ENCODE measurements at regions not wholly inside any gene's neighbourhood (a gene's known extent, or its start where the extent isn't known, plus 50 kb on each side); places are given as distances from the start of the nearest gene placed in this dataset.

DNA sequence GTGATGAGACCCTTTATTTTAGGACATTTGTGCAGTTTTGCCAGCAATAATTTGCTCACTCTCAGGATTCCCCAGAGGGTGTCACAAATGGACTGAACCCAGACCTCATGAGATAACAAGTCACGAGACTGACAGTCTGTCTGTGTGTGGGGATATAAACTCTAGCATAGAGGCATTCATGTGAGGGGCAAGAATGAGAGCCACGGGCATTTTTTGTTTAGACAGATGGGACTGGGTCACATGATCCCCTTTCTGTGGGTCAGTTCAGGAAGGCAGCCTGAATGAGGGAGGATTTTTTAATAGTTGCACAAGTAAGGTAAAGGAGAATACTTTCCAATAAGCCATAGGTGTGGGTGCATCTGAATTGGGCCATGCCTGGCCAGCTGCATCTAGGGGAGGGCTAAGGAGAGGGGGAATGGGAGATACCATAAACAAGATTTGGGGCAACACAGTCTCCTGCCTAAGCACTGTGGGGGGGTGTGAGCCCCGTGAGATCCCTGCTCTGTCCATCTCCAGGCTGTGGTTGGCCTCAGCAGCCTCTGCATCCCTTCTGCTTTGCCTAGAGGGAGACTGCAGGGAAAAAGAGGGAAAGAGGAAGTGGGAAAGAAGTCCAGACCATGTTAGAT is 66.6 kb downstream of the NAV1 start:
- H3K27me3 ChIP-seq = no peaks in the 10 kb centered on the region
- no peaks in the 10 kb centered on the region for H3K9me3 ChIP-seq
- no peak for DNase-seq (ENCODE audit: low spot score in 2 of 2)
- no peaks in the 10 kb centered on the region for H3K36me3 ChIP-seq
- intact Hi-C loops (cut with DNase I; ENCODE audit: low total_unique reads) = no loop called here
- no peak overlapping the region for H3K4me3 ChIP-seq
- H3K4me1 ChIP-seq = no peaks in the 10 kb centered on the region
- TF ChIP-seq POLR2A (IDR thresholded peaks at IDR 0.05) (no peak), POLR2AphosphoS5 (IDR thresholded peaks at IDR 0.05) (no peak)
- TF ChIP-seq, protein P1, sequence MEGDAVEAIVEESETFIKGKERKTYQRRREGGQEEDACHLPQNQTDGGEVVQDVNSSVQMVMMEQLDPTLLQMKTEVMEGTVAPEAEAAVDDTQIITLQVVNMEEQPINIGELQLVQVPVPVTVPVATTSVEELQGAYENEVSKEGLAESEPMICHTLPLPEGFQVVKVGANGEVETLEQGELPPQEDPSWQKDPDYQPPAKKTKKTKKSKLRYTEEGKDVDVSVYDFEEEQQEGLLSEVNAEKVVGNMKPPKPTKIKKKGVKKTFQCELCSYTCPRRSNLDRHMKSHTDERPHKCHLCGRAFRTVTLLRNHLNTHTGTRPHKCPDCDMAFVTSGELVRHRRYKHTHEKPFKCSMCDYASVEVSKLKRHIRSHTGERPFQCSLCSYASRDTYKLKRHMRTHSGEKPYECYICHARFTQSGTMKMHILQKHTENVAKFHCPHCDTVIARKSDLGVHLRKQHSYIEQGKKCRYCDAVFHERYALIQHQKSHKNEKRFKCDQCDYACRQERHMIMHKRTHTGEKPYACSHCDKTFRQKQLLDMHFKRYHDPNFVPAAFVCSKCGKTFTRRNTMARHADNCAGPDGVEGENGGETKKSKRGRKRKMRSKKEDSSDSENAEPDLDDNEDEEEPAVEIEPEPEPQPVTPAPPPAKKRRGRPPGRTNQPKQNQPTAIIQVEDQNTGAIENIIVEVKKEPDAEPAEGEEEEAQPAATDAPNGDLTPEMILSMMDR (IDR thresholded peaks at IDR 0.05) = no peak
- no peak overlapping the region for H3K27ac ChIP-seq

DNA sequence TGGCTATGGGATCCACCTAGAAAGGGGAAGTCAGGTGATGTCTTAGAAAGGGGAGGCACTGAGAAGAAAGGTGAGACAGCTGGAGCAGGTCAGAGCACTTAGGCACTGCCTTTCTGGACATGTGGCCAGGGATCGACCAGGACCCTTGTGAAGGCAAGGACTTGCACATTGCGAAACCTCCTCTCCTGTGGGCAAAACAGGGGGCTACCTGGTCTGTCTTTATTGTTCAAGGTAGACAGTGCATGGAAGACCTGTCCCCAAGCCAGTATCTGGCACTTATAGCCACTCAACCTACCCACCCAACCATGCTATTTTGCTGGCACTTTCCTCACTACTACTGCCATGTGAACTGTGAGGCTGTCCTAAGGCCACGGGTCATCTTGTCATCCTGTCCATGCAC is 67.2 kb downstream of the NAV1 start:
- H3K27ac ChIP-seq = no peak overlapping the region
- no peaks in the 10 kb centered on the region for H3K36me3 ChIP-seq
- H3K27me3 ChIP-seq = no peaks in the 10 kb centered on the region
- TF ChIP-seq POLR2A (IDR thresholded peaks at IDR 0.05) (no peak), POLR2AphosphoS5 (IDR thresholded peaks at IDR 0.05) (no peak)
- TF ChIP-seq, protein P1 (IDR thresholded peaks at IDR 0.05) = no peak
- DNase-seq (ENCODE audit: low spot score in 2 of 2) = no peak
- H3K4me1 ChIP-seq = no peaks in the 10 kb centered on the region
- no peak overlapping the region for H3K4me3 ChIP-seq
- intact Hi-C loops (cut with DNase I; ENCODE audit: low total_unique reads) = no loop called here
- no peaks in the 10 kb centered on the region for H3K9me3 ChIP-seq

DNA sequence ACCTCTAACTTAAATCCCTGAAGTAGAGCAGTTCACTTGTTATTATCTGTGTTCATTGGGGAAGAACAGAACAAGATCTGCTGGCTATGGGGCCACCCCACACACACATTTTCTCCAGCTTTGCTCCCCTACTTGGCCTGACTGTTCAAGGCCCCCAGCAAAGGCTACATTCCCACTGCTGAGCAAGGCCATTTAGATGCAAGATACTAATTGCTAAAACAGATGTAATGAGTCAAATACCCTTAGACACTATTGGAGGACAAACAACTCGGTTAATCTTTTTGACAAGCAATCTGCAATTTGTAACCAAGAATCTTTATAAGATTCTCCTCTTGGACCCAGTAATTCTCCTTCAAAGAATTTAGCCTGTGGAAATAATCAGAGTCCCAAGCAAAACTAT is 67.7 kb downstream of the NAV1 start:
- no peaks in the 10 kb centered on the region for H3K4me1 ChIP-seq
- H3K27ac ChIP-seq = no peak overlapping the region
- H3K4me3 ChIP-seq = no peak overlapping the region
- H3K36me3 ChIP-seq = no peaks in the 10 kb centered on the region
- TF ChIP-seq, protein P1 (IDR thresholded peaks at IDR 0.05) = no peak
- no peak for TF ChIP-seq POLR2AphosphoS5 (IDR thresholded peaks at IDR 0.05)
- TF ChIP-seq POLR2A (IDR thresholded peaks at IDR 0.05) = no peak
- DNase-seq (ENCODE audit: low spot score in 2 of 2) = no peak
- no peaks in the 10 kb centered on the region for H3K9me3 ChIP-seq
- H3K27me3 ChIP-seq = no peaks in the 10 kb centered on the region
- intact Hi-C loops (cut with DNase I; ENCODE audit: low total_unique reads) = no loop called here

DNA sequence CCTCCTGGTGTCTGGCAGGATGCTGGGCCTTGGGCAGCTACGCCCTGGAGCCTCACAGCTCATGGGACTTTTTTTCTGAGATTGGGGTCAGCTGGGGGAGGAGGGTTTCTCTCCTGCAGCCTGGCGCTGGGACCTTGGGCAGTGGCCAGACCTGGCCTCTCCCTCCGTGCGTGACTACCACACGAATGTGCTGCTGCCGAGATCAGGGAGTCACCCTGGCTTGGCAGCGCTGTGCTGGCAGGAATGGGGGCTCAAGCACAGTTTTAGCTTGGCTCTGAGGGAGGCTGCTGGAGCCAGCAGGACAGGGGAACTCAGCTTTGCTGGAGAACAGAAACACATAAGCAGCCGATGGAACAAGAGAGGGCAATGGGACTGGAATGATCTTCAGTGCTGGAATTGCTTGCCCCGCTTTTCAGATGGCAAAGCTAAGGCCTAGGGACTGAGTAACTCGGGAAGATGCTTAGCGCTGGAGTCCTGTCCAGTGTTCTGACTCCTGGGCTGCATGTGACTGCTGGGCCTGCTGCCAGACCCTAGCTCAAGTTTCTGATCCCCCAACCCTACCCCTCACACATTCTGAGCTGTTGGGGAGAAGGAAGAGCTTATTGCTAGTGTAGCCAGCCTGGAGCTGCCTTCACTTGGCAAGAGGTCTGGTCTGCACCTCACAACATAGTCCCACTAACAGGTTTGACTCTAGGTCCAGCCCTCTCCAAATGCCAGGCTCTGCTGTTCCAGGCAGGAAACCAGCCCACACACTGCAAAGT is 69.9 kb downstream of the NAV1 start:
- Histone ChIP-seq H3K9me3 (no peaks in the 10 kb centered on the region), H3K27me3 (no peaks in the 10 kb centered on the region), H3K4me1 (no peaks in the 10 kb centered on the region), H3K36me3 (no peaks in the 10 kb centered on the region), H3K27ac (no peak overlapping the region), H3K4me3 (no peak overlapping the region)
- no peak for DNase-seq (ENCODE audit: low spot score in 2 of 2)
- TF ChIP-seq POLR2AphosphoS5 (IDR thresholded peaks at IDR 0.05) = no peak
- TF ChIP-seq POLR2A (IDR thresholded peaks at IDR 0.05) = no peak
- TF ChIP-seq, protein P1 (IDR thresholded peaks at IDR 0.05) = no peak
- intact Hi-C loops (cut with DNase I; ENCODE audit: low total_unique reads) = no loop called here

DNA sequence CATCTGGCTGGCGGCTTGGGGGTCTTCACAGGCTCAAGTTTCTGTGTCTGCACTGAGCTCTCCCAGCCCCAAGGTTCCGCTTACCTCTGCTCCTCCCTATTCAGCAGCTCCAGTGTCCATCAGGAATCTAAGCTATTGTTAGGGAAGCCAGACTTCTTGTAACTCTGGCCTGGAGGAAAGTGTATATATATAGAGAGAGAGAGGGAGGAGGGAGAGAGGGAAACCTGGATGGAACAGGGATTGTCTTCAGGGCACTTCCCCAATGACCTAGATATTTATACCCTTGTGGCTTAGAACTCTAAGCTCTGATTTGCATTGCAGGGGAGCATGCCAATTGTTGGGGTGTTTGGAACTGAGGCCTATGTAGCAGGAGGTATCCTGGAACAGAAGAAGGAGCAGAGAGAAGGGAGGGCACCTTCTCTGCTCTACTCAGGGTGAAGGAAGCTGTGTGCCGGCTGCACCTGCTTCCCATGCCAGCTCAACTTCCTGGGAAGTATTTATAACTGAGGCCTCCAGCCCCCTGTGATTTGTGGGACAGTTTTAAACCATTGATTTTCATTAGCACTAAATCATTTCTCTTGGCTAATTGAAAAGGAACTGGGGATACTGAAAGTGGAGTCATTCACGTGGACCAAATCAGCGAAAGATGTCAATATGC is 70.9 kb downstream of the NAV1 start:
- intact Hi-C loops (cut with DNase I; ENCODE audit: low total_unique reads) = no loop called here
- Histone ChIP-seq H3K36me3 (no peaks in the 10 kb centered on the region), H3K27me3 (no peaks in the 10 kb centered on the region), H3K9me3 (no peaks in the 10 kb centered on the region), H3K4me3 (no peak overlapping the region), H3K4me1 (no peaks in the 10 kb centered on the region), H3K27ac (no peak overlapping the region)
- DNase-seq (ENCODE audit: low spot score in 2 of 2) = no peak
- TF ChIP-seq, protein P1 (IDR thresholded peaks at IDR 0.05) = no peak
- TF ChIP-seq POLR2AphosphoS5 (IDR thresholded peaks at IDR 0.05) (no peak), POLR2A (IDR thresholded peaks at IDR 0.05) (no peak)
